GM12875 (cell line): ENCODE measurements at regions not wholly inside any gene's neighbourhood (a gene's known extent, or its start where the extent isn't known, plus 50 kb on each side); places are given as distances from the start of the nearest gene placed in this dataset.

Experiments used
- H3K4me3 ChIP-seq: one replicate; pipeline ENCODE4 v1.5.1; 2011; ENCODE audit warnings: low read depth, low read length, control low read depth
- TF ChIP-seq, protein P1 (sequence below): IDR thresholded peaks from 2 replicates; pipeline ENCODE4 v1.5.1; 2011; ENCODE audit warnings: low read depth, mild to moderate bottlenecking, control low read depth, inconsistent platforms, low read length, moderate library complexity, borderline replicate concordance; ENCODE audit not compliant: insufficient read depth

DNA sequence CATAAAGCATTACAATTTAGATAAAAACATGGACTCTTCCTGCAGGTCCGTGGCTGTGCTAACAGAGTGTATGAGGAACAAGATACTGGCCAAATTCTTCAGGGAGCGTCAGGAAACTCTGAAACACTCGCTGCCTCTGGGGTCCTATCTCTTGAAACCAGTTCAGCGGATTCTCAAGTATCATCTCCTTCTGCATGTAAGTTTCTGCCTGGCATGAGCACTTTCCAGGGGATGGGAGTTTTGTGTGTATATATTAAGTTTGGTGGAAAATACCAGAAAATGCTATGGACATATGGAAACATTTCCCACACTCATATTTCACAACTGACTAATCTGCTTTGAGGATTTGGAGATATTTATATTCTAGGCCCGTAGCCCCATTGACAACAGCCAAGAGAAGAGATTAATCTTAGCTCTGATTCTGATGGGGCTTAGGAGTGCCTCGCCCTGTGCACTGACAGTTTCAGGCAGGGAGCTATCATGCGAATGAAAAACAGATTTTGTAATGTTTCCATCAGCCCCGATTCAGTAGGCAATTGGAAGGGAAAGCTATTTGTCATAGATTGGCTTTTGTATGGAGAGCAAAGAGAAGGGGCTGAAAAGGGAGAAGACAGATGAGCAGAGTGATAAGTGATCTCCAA lies 64.7 kb upstream of the MTHFD1L start:
- H3K4me3 ChIP-seq: no peak overlapping the region
- TF ChIP-seq, protein P1, sequence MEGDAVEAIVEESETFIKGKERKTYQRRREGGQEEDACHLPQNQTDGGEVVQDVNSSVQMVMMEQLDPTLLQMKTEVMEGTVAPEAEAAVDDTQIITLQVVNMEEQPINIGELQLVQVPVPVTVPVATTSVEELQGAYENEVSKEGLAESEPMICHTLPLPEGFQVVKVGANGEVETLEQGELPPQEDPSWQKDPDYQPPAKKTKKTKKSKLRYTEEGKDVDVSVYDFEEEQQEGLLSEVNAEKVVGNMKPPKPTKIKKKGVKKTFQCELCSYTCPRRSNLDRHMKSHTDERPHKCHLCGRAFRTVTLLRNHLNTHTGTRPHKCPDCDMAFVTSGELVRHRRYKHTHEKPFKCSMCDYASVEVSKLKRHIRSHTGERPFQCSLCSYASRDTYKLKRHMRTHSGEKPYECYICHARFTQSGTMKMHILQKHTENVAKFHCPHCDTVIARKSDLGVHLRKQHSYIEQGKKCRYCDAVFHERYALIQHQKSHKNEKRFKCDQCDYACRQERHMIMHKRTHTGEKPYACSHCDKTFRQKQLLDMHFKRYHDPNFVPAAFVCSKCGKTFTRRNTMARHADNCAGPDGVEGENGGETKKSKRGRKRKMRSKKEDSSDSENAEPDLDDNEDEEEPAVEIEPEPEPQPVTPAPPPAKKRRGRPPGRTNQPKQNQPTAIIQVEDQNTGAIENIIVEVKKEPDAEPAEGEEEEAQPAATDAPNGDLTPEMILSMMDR: no peak

DNA sequence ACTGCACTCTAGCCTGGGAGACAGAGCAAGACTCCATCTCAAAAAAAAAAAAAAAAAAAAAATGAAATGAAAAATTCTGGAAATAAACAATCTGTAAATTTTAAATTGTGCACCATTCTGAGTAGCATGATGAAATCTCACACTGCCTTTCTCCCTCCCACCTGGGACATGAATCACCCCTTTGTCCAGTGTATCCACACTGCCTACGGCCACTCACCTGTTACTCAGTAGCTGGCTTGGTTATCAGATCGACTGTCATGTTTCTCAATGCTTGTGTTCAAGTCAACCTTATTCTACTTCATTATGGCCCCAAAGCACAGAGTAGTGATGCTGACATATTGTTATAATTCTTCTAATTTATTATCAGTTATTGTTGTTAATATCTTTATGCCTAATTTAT lies 58.7 kb upstream of the MTHFD1L start:
- no peak overlapping the region for H3K4me3 ChIP-seq
- TF ChIP-seq, protein P1: no peak

DNA sequence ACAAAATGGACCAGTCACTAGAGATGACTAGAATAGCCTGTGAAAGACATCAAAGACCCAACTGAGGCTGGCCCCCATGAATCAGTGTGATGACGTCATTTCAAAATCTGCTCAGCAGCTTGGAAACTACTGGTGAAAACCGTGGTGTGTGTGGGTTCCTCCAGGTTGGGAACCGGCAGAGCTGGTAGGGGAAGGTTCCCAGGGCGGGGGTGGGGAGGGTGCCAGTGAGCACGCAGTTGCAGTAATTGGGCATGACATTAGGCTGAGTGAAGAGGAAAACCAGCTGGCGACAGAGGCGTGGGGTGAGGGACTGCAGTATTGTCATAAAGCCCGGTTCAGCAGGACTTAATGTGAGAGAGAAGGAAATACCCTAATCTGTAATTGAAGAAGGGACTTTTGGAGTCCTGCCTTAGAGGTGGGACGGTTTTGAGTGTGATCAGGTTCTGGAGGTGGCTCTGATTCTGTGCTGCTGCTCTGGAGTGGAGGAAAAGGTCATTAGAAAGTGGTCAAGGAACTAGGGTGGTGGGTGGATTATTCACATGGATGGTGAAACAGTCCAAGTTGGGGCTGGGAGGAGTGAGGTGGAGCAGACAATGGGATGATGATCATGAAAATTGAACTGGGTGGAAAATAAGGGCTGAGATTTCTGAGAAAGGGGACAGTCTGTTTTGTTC lies 52.0 kb upstream of the MTHFD1L start:
- H3K4me3 ChIP-seq: no peak overlapping the region
- TF ChIP-seq, protein P1: no peak

DNA sequence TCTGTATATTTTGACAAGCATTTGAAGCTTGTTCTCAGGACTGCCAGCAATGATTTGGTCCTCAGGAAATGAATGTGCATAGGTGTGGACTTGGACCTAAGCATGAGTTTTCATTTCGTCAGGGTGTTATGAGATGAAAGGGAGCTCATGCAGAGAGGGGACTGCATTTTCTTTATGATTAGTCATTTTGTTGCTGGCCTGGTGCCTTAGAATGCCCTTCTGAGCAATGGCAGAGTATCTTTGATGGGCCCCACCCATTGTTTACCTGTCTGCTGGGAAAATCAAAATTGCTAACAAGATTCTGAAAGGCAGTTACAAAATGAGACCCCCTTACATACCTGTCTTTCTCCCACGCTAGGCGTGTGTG lies 51.5 kb upstream of the MTHFD1L start:
- no peak overlapping the region for H3K4me3 ChIP-seq
- TF ChIP-seq, protein P1: no peak
